K562 (cell line): ENCODE measurements at regions not wholly inside any gene's neighbourhood (a gene's known extent, or its start where the extent isn't known, plus 50 kb on each side); places are given as distances from the start of the nearest gene placed in this dataset.
"Not testable (repeated sequence)": the region's sequence is repeated elsewhere in the genome, so short reads cannot be mapped to it uniquely, and the experiment has no call there.

Source experiments
- ATAC-seq: fragments of 200-7000 bp; cut with Tn5 transposase; 3 replicates; pipeline ENCODE4 v1.9.1; 2020; ENCODE audit warnings: moderate library complexity
- BruUV-seq: library from RNA; stranded (reverse); fragments of 400-500 nt; replicated peaks from 2 replicates; lab custom pipeline; 2021; lab: Mats Ljungman, UMichigan
- CTCF ChIA-PET: fragments of 300-600 bp; formaldehyde crosslinking; extraction: SDS; loops from one replicate; lab custom pipeline; 2021; ENCODE audit warnings: low intra/inter-chr PET ratio; lab: Yijun Ruan, JAX
- POLR2A ChIA-PET: fragments of 300-600, 350-650 bp; sonication (Branson Sonifier 250); formaldehyde crosslinking; extraction: SDS; loops from one replicate; lab custom pipeline; 2021; ENCODE audit warnings: antibody characterized with exemption, inconsistent platforms; lab: Yijun Ruan, JAX
- DNase-seq, 4 experiments: peaks; one replicate each; pipeline versions ENCODE4 v3.0.0 to v3.0.0-alpha.2; 2011 to 2018; ENCODE audit warnings: low spot score in 3 of 4, mixed read lengths in 3 of 4; ENCODE audit errors: extremely low read depth in 1 of 4
- FAIRE-seq: peaks from 2 replicates; lab custom pipeline; 2011; peaks lifted over from hg19 to GRCh38; lab: Jason Lieb, UNC
- H2AFZ ChIP-seq: 2 replicates; pipeline ENCODE4 v1.6.0; 2011; ENCODE audit warnings: low read depth, low read length, control low read depth, inconsistent platforms
- H3K27ac ChIP-seq: fragments of 200-600 bp; 3 replicates; pipeline ENCODE4 v1.8.0; 2011; ENCODE audit warnings: low read depth, mild to moderate bottlenecking, control low read depth, inconsistent platforms, low read length, moderate library complexity, mixed read lengths; ENCODE audit errors: extremely low read depth
- H3K27me3 ChIP-seq, 2 experiments: fragments of 300-600 bp in 1 of 2; 2 replicates in 1 of 2; 3 replicates in 1 of 2; pipeline versions ENCODE4 v1.6.0 to v1.8.0; 2011; ENCODE audit warnings: inconsistent platforms in 2 of 2, low read length in 2 of 2, mild to moderate bottlenecking in 1 of 2, mixed read lengths in 1 of 2, moderate library complexity in 1 of 2; ENCODE audit not compliant: control insufficient read depth in 2 of 2, insufficient read depth in 2 of 2
- H3K36me3 ChIP-seq: fragments of 300-600 bp; 3 replicates; pipeline ENCODE4 v1.8.0; 2011; ENCODE audit warnings: mild to moderate bottlenecking, low read length, inconsistent platforms; ENCODE audit not compliant: control insufficient read depth, insufficient read depth
- H3K4me1 ChIP-seq, 2 experiments: fragments of 200-600 bp in 1 of 2; replicated peaks in 1 of 2; 2 replicates in 1 of 2; 3 replicates in 1 of 2; pipeline versions ENCODE4 v1.5.1 to v1.8.0; 2011; ENCODE audit warnings: inconsistent platforms in 2 of 2, low read length in 2 of 2, mild to moderate bottlenecking in 1 of 2, mixed read lengths in 1 of 2, moderate library complexity in 1 of 2; ENCODE audit not compliant: control insufficient read depth in 2 of 2, insufficient read depth in 2 of 2
- H3K4me2 ChIP-seq: 2 replicates; pipeline ENCODE4 v1.6.1; 2011; ENCODE audit warnings: low read length, control low read depth, inconsistent platforms, mixed read lengths; ENCODE audit not compliant: insufficient read depth
- H3K4me3 ChIP-seq: fragments of 200-600 bp; sonication (generic), shearing (Covaris generic); 2 replicates; pipeline ENCODE4 v1.5.1; 2016; ENCODE audit warnings: control low read depth, inconsistent platforms
- H3K79me2 ChIP-seq: fragments of 200-600 bp; 3 replicates; pipeline ENCODE4 v1.8.0; 2011; ENCODE audit warnings: low read length, inconsistent platforms; ENCODE audit not compliant: control insufficient read depth, insufficient read depth
- H3K9ac ChIP-seq, 2 experiments: 2 replicates each; pipeline versions ENCODE4 v1.6.0 to v1.6.1; 2011; ENCODE audit warnings: low read depth in 2 of 2, low read length in 2 of 2, control low read depth in 1 of 2, inconsistent platforms in 1 of 2, mild to moderate bottlenecking in 1 of 2, mixed read lengths in 1 of 2; ENCODE audit not compliant: insufficient read depth in 1 of 2
- H3K9me1 ChIP-seq: one replicate; pipeline ENCODE4 v1.6.0; 2011; ENCODE audit warnings: inconsistent platforms, mild to moderate bottlenecking, low read length, moderate library complexity; ENCODE audit not compliant: control insufficient read depth, insufficient read depth
- H3K9me3 ChIP-seq: replicated peaks from 2 replicates; pipeline ENCODE4 v1.5.1; 2011; ENCODE audit warnings: low read depth, low read length, inconsistent platforms; ENCODE audit not compliant: control insufficient read depth, insufficient read depth
- H4K20me1 ChIP-seq: replicated peaks from 2 replicates; pipeline ENCODE4 v1.6.1; 2011; ENCODE audit warnings: low read length, inconsistent platforms, mixed read lengths; ENCODE audit not compliant: control insufficient read depth, insufficient read depth
- ID3 ChIP-seq, 2 experiments: fragments of 250-450 bp in 1 of 2; fragments of 450-650 bp in 1 of 2; sonication (Bioruptor Pico) in 1 of 2; IDR thresholded peaks; 2 replicates each; pipeline versions ENCODE4 v1.6.1 to v1.8.0; 2016 to 2021; ENCODE audit warnings: mild to moderate bottlenecking in 2 of 2, moderate library complexity in 2 of 2, missing compliant biosample characterization in 1 of 2, missing genetic modification characterization in 1 of 2
- NFYB ChIP-seq: IDR thresholded peaks from 2 replicates; pipeline ENCODE4 v1.6.1; 2011; ENCODE audit warnings: mild to moderate bottlenecking, moderate library complexity; ENCODE audit not compliant: insufficient read length; ENCODE audit errors: extremely low read depth
- TBL1XR1 ChIP-seq, 2 experiments: IDR thresholded peaks; 2 replicates each; pipeline ENCODE4 v1.6.1; 2012; ENCODE audit warnings: improper control_type of control experiment in 2 of 2, low read length in 2 of 2, mild to moderate bottlenecking in 1 of 2
- TBP ChIP-seq: optimal IDR thresholded peaks from 2 replicates; pipeline ENCODE3; 2011; ENCODE audit warnings: low read depth, low read length, improper control_type of control experiment
- WGBS: fragments of 100-300 bp; shearing (Covaris generic); methylation state at CpG from one replicate; pipeline ENCODE4 v1.1.6; 2016; ENCODE audit warnings: low coverage, mixed read lengths; ENCODE audit not compliant: insufficient coverage; ENCODE audit errors: missing lambda C conversion rate; 5-methylcytosine and 5-hydroxymethylcytosine counted together
- in situ Hi-C: fragments of 300-500 bp; cut with MboI; formaldehyde crosslinking; loops from 4 replicates; pipeline ENCODE4 v1.15.0; 2018; ENCODE audit warnings: inconsistent platforms, mixed read lengths
- intact Hi-C: fragments of 100-400 bp; cut with micrococcal nuclease; formaldehyde crosslinking; loops from 2 replicates; pipeline ENCODE4 v1.14.2; 2022

- intact Hi-C loops, result no loop called here
- no peak overlapping the region for H3K9ac ChIP-seq
- in situ Hi-C loops, result no loop called here
- no peak for TF ChIP-seq ID3 (CRISPR knock-in tag; IDR thresholded peaks at IDR 0.05)
- TF ChIP-seq ID3 (tag; IDR thresholded peaks at IDR 0.05), result no peak
- TF ChIP-seq TBL1XR1 (IDR thresholded peaks at IDR 0.05; ENCODE audit: low read length in 2 of 2), result no peak
- TF ChIP-seq TBP, result no peak
- H3K4me3 ChIP-seq, result no peak overlapping the region
- no TSS peak for BruUV-seq
- H4K20me1 ChIP-seq, result no peaks in the 10 kb centered on the region
- no peaks in the 10 kb centered on the region for H3K36me3 ChIP-seq
- no peaks in the 10 kb centered on the region for H3K4me1 ChIP-seq
- WGBS, result 0% methylated on average over 3 of the region's 3 CpGs
- no peak for FAIRE-seq
- ChIA-PET CTCF (no interaction called here), POLR2A (no interaction called here)
- no peak overlapping the region for H2AFZ ChIP-seq
- H3K27ac ChIP-seq, result no peak overlapping the region
- no peaks in the 10 kb centered on the region for H3K79me2 ChIP-seq
- no peak for ATAC-seq
- H3K9me3 ChIP-seq, result no peaks in the 10 kb centered on the region
- H3K4me2 ChIP-seq, result no peak overlapping the region
- no peaks in the 10 kb centered on the region for H3K27me3 ChIP-seq
- H3K9me1 ChIP-seq, result no peaks in the 10 kb centered on the region
- no peak for DNase-seq
Measured at GRCh38 chr7:41436139-41436538, 266.8 kb downstream of the INHBA start.

GRCh38 chr7:41435020-41435419, 267.9 kb downstream of the INHBA start:
- ATAC-seq, DNase-seq, CTCF ChIA-PET, POLR2A ChIA-PET, intact Hi-C loops, H3K79me2 ChIP-seq, FAIRE-seq, in situ Hi-C loops, H3K4me1 ChIP-seq, H2AFZ ChIP-seq, H3K9ac ChIP-seq: not testable (repeated sequence)
- peak; percentile 44 for TF ChIP-seq NFYB
- TF ChIP-seq, all 486 proteins: peak for 1; not testable (repeated sequence) for 485
- not testable (repeated sequence) for H3K4me2 ChIP-seq, H4K20me1 ChIP-seq, H3K4me3 ChIP-seq, H3K9me1 ChIP-seq, H3K9me3 ChIP-seq, H3K27ac ChIP-seq, BruUV-seq, H3K36me3 ChIP-seq, H3K27me3 ChIP-seq
- WGBS, result under 1% methylated on average over 9 of the region's 9 CpGs
